GM12873 (cell line): ENCODE measurements at regions not wholly inside any gene's neighbourhood (a gene's known extent, or its start where the extent isn't known, plus 50 kb on each side); places are given as distances from the start of the nearest gene placed in this dataset.

ENCODE experiments used
- CTCF ChIP-seq: IDR thresholded peaks from 2 replicates; pipeline ENCODE4 v1.5.1; 2012; ENCODE audit warnings: low read depth, mild to moderate bottlenecking, moderate library complexity, low read length, control low read depth; ENCODE audit not compliant: insufficient read depth; ENCODE audit errors: missing control alignments

DNA sequence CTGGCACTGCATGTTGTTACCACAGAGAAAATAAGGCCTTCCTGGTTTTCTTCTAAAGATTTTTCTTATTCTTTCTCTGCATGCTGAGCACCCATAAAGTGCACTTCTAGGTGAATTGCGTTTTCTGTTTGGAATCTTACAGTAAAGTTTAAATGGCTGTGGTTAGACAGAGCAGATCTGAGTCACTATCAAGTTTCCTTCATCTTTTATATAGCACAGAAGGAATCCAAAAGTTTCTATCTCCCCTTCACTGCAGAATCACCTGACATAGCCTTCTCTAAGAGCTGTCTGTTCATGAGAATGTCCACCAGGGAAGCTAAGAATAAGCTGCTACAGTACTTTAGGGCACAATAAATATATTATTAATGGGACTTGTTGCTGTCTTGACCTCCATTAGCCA lies 455.5 kb upstream of the FAM241A start:
- TF ChIP-seq CTCF: no peak

DNA sequence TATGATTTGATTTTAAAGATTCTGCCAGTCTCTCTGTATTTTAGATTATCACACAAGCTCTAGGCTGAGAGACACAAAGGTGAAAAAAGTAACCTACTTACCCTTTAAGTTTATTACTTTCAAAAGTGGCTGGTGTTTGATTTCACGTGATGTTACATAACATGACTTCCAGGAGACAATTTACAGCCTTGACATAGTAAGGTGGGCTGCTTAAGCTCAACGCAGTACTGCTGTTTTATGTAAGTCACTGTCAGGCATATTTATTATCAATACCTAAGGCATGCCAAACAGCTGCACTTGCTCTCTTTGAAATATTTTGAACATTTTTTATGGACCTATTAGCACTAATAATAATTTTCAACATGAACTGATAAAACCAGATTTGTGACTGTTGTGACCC lies 451.5 kb upstream of the FAM241A start:
- TF ChIP-seq CTCF: no peak

DNA sequence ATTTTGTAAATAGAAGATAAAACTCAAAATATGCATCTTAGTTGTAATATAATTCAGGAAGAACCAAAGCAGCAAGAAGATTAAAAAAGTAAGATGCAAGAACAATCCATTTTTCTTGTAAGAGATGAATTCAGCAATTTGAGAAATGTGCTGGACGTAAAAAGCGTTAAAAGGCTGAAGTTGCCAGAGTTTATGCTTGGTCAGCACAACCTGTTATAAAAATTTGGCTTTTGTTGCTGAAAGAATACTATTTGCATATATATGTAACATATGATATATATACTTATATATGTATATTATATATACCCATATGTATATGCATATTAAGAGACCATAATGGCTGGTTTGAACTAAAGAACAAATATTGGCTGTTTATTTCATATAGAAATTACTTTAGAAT lies 449.6 kb upstream of the FAM241A start:
- no peak for TF ChIP-seq CTCF

GRCh38 chr4:111696505-111696904 lies 448.7 kb upstream of the FAM241A start:
- TF ChIP-seq CTCF: no peak

DNA sequence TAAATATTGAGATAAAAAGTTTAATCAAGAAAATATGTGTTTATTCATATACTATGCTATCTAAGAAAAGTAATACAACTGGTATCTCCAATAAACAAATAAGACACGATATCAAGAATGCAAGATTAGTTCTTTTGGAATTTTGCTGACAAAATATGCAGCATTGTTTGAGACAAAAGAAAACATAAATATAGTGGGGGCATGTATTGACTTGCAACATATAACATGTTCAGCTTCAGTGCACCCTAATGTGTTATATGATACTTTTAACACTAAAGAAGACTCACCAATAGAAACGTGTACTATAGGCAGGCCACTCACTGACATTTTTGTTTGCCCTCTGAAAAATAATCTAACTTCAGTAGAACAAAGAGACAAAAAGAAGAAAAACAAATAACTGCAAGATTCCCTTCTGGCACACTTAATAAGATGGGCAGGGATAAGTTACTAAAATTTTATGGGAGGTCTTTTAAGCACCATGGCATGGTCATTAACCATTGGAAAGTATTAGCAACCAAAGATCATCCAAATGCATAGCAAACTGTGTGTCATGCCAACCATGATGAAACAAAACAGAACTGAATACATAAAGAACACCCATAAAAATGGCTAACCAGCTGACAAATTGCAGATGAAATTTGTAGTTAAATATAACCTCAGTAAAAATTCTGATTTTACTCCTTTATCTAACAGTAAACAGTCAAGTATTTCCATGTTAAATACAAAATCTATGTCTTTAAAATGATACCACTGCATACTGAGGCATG lies 447.9 kb upstream of the FAM241A start:
- TF ChIP-seq CTCF: no peak

GRCh38 chr4:111698361-111698760 lies 446.9 kb upstream of the FAM241A start:
- no peak for TF ChIP-seq CTCF

GRCh38 chr4:111699165-111699564 lies 446.1 kb upstream of the FAM241A start:
- TF ChIP-seq CTCF: no peak
